IMR-90 (cell line): ENCODE measurements at regions not wholly inside any gene's neighbourhood (a gene's known extent, or its start where the extent isn't known, plus 50 kb on each side); places are given as distances from the start of the nearest gene placed in this dataset.

Experiments
- ATAC-seq: fragments of 200-7000 bp; cut with Tn5 transposase; 2 replicates; pipeline ENCODE4 v1.9.1; 2020; ENCODE audit warnings: low read depth, mild to moderate bottlenecking, moderate library complexity
- BruUV-seq: library from RNA; stranded (reverse); fragments of 400-500 nt; replicated peaks from 2 replicates; lab custom pipeline; 2021; lab: Mats Ljungman, UMichigan
- CTCF ChIA-PET: fragments of 300-600 bp; formaldehyde crosslinking; extraction: SDS; loops from one replicate; lab custom pipeline; 2021; ENCODE audit warnings: antibody characterized with exemption; lab: Yijun Ruan, JAX
- POLR2A ChIA-PET: fragments of 300-600 bp; sonication (Branson Sonifier 250); formaldehyde crosslinking; loops from one replicate; lab custom pipeline; 2022; ENCODE audit warnings: antibody characterized with exemption; ENCODE audit not compliant: unreplicated experiment; lab: Charles Lee
- DNase-seq: peaks from one replicate; pipeline ENCODE4 v3.0.0; 2013
- H2AFZ ChIP-seq: replicated peaks from 2 replicates; pipeline ENCODE3; 2013; ENCODE audit warnings: low read length, mild to moderate bottlenecking; ENCODE audit not compliant: poor library complexity
- H2AK5ac ChIP-seq: 2 replicates; pipeline ENCODE4 v1.6.1; 2013; ENCODE audit warnings: low read depth, low read length, inconsistent platforms
- H2AK9ac ChIP-seq: replicated peaks from 2 replicates; pipeline ENCODE3; 2013; ENCODE audit warnings: mild to moderate bottlenecking, low read depth, low read length, moderate library complexity; ENCODE audit not compliant: poor library complexity
- H2BK120ac ChIP-seq: 2 replicates; pipeline ENCODE4 v1.6.1; 2013; ENCODE audit warnings: low read depth, low read length, inconsistent platforms
- H2BK15ac ChIP-seq: 3 replicates; pipeline ENCODE4 v1.6.1; 2013; ENCODE audit warnings: low read depth, low read length, inconsistent platforms
- H2BK20ac ChIP-seq: 2 replicates; pipeline ENCODE4 v1.6.1; 2013; ENCODE audit warnings: low read depth, mild to moderate bottlenecking, inconsistent platforms, low read length, moderate library complexity
- H2BK5ac ChIP-seq: 2 replicates; pipeline ENCODE4 v1.6.1; 2013; ENCODE audit warnings: mild to moderate bottlenecking, low read depth, low read length, inconsistent platforms; ENCODE audit not compliant: poor library complexity, severe bottlenecking
- H3K14ac ChIP-seq: replicated peaks from 2 replicates; pipeline ENCODE4 v1.6.1; 2013; ENCODE audit warnings: low read depth, low read length, inconsistent platforms
- H3K18ac ChIP-seq: 2 replicates; pipeline ENCODE4 v1.6.1; 2013; ENCODE audit warnings: low read depth, low read length, control low read depth
- H3K23ac ChIP-seq: 2 replicates; pipeline ENCODE4 v1.6.1; 2013; ENCODE audit warnings: low read depth, low read length, inconsistent platforms
- H3K27ac ChIP-seq: 2 replicates; pipeline ENCODE4 v1.5.1; 2013; ENCODE audit warnings: mild to moderate bottlenecking, control low read depth, low read length; ENCODE audit not compliant: insufficient read depth
- H3K27me3 ChIP-seq: 2 replicates; pipeline ENCODE4 v1.6.1; 2013; ENCODE audit warnings: low read length; ENCODE audit not compliant: control insufficient read depth, insufficient read depth
- H3K36me3 ChIP-seq: 2 replicates; pipeline ENCODE4 v1.6.1; 2013; ENCODE audit warnings: low read length, mixed read lengths; ENCODE audit not compliant: control insufficient read depth, insufficient read depth
- H3K4ac ChIP-seq: 2 replicates; pipeline ENCODE4 v1.6.1; 2013; ENCODE audit warnings: low read depth, low read length, inconsistent platforms
- H3K4me1 ChIP-seq: 2 replicates; pipeline ENCODE4 v1.6.1; 2013; ENCODE audit warnings: low read length, mixed read lengths; ENCODE audit not compliant: control insufficient read depth, insufficient read depth
- H3K4me2 ChIP-seq: 2 replicates; pipeline ENCODE4 v1.6.1; 2013; ENCODE audit warnings: low read depth, mild to moderate bottlenecking, control low read depth, low read length, moderate library complexity
- H3K4me3 ChIP-seq: 2 replicates; pipeline ENCODE4 v1.5.1; 2013; ENCODE audit warnings: low read depth, mild to moderate bottlenecking, control low read depth, low read length, moderate library complexity; ENCODE audit not compliant: insufficient read depth
- H3K56ac ChIP-seq: 2 replicates; pipeline ENCODE4 v1.6.1; 2013; ENCODE audit warnings: low read length, inconsistent platforms; ENCODE audit not compliant: insufficient read depth; ENCODE audit errors: extremely low read depth
- H3K79me1 ChIP-seq, 2 experiments: 2 replicates each; pipeline ENCODE4 v1.6.1; 2013; ENCODE audit warnings: low read length in 2 of 2, inconsistent platforms in 1 of 2, low read depth in 1 of 2
- H3K9ac ChIP-seq: 2 replicates; pipeline ENCODE4 v1.6.1; 2013; ENCODE audit warnings: low read depth, low read length, control low read depth
- H3K9me1 ChIP-seq: 2 replicates; pipeline ENCODE4 v1.6.1; 2013; ENCODE audit warnings: low read length, inconsistent platforms; ENCODE audit not compliant: insufficient read depth
- H3K9me3 ChIP-seq: 2 replicates; pipeline ENCODE4 v1.6.1; 2013; ENCODE audit warnings: low read length; ENCODE audit not compliant: control insufficient read depth, insufficient read depth
- H4K20me1 ChIP-seq: 2 replicates; pipeline ENCODE4 v1.6.1; 2013; ENCODE audit warnings: low read length, inconsistent platforms; ENCODE audit not compliant: insufficient read depth
- H4K5ac ChIP-seq: 2 replicates; pipeline ENCODE4 v1.6.1; 2013; ENCODE audit warnings: mild to moderate bottlenecking, low read depth, low read length, control low read depth
- H4K8ac ChIP-seq, 2 experiments: 2 replicates each; pipeline ENCODE4 v1.6.1; 2013; ENCODE audit warnings: low read depth in 2 of 2, low read length in 2 of 2, control low read depth in 1 of 2, inconsistent platforms in 1 of 2
- H4K91ac ChIP-seq: 2 replicates; pipeline ENCODE4 v1.6.1; 2013; ENCODE audit warnings: low read depth, low read length, inconsistent platforms; ENCODE audit not compliant: insufficient read depth
- MAFK ChIP-seq: IDR thresholded peaks from 2 replicates; pipeline ENCODE4 v1.6.1; 2012; ENCODE audit warnings: low read depth, low read length, improper control_type of control experiment
- MAZ ChIP-seq: IDR thresholded peaks from 2 replicates; pipeline ENCODE4 v1.6.1; 2012; ENCODE audit warnings: low read depth, mild to moderate bottlenecking, low read length, improper control_type of control experiment, moderate library complexity, borderline replicate concordance
- NFE2L2 ChIP-seq: fragments of 150-350 bp; IDR thresholded peaks from 2 replicates; pipeline ENCODE4 v1.6.1; 2016; ENCODE audit warnings: low read depth, mild to moderate bottlenecking, low read length
- SMC3 ChIP-seq: fragments of 150-350 bp; IDR thresholded peaks from 2 replicates; pipeline ENCODE4 v1.6.1; 2016; ENCODE audit warnings: low read depth, mild to moderate bottlenecking, antibody characterized with exemption, low read length, moderate library complexity
- WGBS, 2 experiments: methylation state at CpG; one replicate each; pipeline versions ENCODE4 v1.1.5 to v1.1.7; 2013; ENCODE audit warnings: missing lambda C conversion rate in 2 of 2; ENCODE audit not compliant: insufficient read length in 1 of 2; ENCODE audit errors: extremely low coverage in 2 of 2; 5-methylcytosine and 5-hydroxymethylcytosine counted together
- dilution Hi-C: fragments of 300-500 bp; cut with HindIII; formaldehyde crosslinking; loops from one replicate; pipeline ENCODE4 v1.14.3; 2018; ENCODE audit warnings: low sequenced_read_pairs; ENCODE audit not compliant: unreplicated experiment
- in situ Hi-C: fragments of 300-500 bp; cut with MboI; formaldehyde crosslinking; loops from 3 replicates; pipeline ENCODE4 v1.14.3; 2019; ENCODE audit warnings: low sequenced_read_pairs, inconsistent platforms, mixed read lengths
- intact Hi-C: fragments of 100-400 bp; cut with micrococcal nuclease; formaldehyde crosslinking; loops from 2 replicates; pipeline ENCODE4 v1.10.0; 2022
- TF ChIP-seq, protein P1 (sequence below): conservative IDR thresholded peaks from 2 replicates; pipeline ENCODE4 v1.5.1; 2012; ENCODE audit warnings: mild to moderate bottlenecking, low read depth, low read length, improper control_type of control experiment

GRCh38 chr11:92682136-92682535, 287.3 kb upstream of the MTNR1B start:
- ChIA-PET POLR2A (no interaction called here), CTCF (no interaction called here)
- ATAC-seq (no peak), DNase-seq (no peak)
- no TSS peak for BruUV-seq
- dilution Hi-C loops (no loop called here), in situ Hi-C loops (no loop called here), intact Hi-C loops (no loop called here)
- H3K4me2 ChIP-seq, result no peak overlapping the region
- no peak overlapping the region for H2BK5ac ChIP-seq
- no peak overlapping the region for H4K5ac ChIP-seq
- no peak overlapping the region for H3K18ac ChIP-seq
- no peak overlapping the region for H3K14ac ChIP-seq
- H3K4ac ChIP-seq, result no peak overlapping the region
- H3K36me3 ChIP-seq, result no peaks in the 10 kb centered on the region
- no peaks in the 10 kb centered on the region for H3K9me3 ChIP-seq
- no peak overlapping the region for H2AK9ac ChIP-seq
- no peak overlapping the region for H2AFZ ChIP-seq
- H2BK15ac ChIP-seq, result no peak overlapping the region
- H4K20me1 ChIP-seq, result no peaks in the 10 kb centered on the region
- TF ChIP-seq SMC3 (no peak), NFE2L2 (no peak), MAFK (no peak), MAZ (no peak)
- TF ChIP-seq, protein P1, sequence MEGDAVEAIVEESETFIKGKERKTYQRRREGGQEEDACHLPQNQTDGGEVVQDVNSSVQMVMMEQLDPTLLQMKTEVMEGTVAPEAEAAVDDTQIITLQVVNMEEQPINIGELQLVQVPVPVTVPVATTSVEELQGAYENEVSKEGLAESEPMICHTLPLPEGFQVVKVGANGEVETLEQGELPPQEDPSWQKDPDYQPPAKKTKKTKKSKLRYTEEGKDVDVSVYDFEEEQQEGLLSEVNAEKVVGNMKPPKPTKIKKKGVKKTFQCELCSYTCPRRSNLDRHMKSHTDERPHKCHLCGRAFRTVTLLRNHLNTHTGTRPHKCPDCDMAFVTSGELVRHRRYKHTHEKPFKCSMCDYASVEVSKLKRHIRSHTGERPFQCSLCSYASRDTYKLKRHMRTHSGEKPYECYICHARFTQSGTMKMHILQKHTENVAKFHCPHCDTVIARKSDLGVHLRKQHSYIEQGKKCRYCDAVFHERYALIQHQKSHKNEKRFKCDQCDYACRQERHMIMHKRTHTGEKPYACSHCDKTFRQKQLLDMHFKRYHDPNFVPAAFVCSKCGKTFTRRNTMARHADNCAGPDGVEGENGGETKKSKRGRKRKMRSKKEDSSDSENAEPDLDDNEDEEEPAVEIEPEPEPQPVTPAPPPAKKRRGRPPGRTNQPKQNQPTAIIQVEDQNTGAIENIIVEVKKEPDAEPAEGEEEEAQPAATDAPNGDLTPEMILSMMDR, result no peak
- H2AK5ac ChIP-seq, result no peak overlapping the region
- no peak overlapping the region for H3K56ac ChIP-seq
- no peak overlapping the region for H3K9ac ChIP-seq
- no peaks in the 10 kb centered on the region for H3K4me1 ChIP-seq
- no CpG with 5 or more reads among the region's 4 CpGs for WGBS, 2 experiments
- H4K8ac ChIP-seq, result no peak overlapping the region
- no peak overlapping the region for H2BK20ac ChIP-seq
- H2BK120ac ChIP-seq, result no peak overlapping the region
- H3K23ac ChIP-seq, result no peak overlapping the region
- no peaks in the 10 kb centered on the region for H3K9me1 ChIP-seq
- no peak overlapping the region for H3K27ac ChIP-seq
- H4K91ac ChIP-seq, result no peak overlapping the region
- H3K4me3 ChIP-seq, result no peak overlapping the region
- H3K79me1 ChIP-seq, result no peaks in the 10 kb centered on the region
- H3K27me3 ChIP-seq, result no peaks in the 10 kb centered on the region
